Fibroblast of skin of back (primary cell): ENCODE measurements at regions not wholly inside any gene's neighbourhood (a gene's known extent, or its start where the extent isn't known, plus 50 kb on each side); places are given as distances from the start of the nearest gene placed in this dataset.

ENCODE experiments used
- DNase-seq: peaks from one replicate; pipeline ENCODE4 v3.0.0-alpha.2; 2013

DNA sequence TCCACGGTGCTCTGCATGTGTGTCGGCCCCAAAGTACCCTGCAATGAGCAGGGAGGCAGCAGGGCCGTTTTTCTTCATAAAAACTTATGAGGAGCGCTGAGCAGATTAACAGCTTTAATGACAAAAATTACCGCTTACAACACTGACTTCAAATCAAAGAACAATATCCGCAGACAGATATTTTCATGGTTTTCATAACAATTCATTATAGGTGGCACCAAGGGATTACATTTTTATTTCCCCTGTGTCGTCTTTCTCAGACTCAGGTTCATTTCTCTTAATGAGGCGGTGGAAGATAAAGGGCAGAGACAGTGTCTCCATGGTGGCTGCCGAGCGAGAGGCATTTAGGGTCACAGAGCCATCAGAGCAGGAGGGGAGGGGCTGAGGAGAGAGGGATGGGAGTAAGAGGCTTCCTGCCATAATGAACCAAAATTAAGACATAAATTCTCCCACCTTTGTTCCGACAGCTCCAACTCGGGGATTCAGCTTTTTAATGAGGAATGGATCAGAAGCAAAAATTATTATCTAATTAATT lies 240.7 kb upstream of the CLINT1 start:
- no peak for DNase-seq

DNA sequence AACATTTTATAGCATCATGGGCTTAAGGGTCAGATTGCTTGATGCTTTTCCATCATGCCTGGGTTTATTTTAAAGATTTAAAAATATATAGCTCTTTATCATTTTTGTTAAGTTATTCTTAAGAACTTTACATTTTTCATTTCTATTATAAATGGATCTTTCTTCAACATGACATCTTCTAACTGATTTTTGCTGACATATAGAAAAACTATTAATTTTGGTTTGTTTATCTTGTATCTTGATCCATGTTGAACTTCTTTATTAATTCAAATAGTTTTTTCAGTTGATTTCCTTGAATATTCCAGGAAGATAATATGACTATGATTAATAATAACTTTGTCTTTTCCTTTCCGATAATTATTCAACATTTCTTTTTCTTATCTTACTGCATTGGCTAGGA lies 237.9 kb upstream of the CLINT1 start:
- DNase-seq, result no peak

DNA sequence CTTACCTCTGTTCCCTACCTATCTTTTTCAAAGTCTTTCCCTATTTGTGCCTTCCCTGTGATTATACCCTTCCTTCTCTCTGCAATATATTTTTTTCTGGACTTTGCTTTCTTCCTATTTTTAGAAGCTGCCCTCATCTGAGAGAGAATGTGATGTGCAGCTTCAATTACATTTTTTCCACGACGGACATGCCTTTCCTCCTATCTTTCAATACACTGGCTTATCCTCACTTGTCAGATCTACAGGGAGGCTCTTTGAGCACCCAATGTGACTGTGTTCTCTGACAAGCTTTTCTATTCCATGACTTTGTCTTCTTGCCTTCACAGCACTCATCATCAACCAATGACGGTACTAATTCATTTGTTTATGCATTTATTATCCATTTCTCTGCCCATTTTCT lies 227.9 kb upstream of the CLINT1 start:
- DNase-seq, result peak; percentile 15

DNA sequence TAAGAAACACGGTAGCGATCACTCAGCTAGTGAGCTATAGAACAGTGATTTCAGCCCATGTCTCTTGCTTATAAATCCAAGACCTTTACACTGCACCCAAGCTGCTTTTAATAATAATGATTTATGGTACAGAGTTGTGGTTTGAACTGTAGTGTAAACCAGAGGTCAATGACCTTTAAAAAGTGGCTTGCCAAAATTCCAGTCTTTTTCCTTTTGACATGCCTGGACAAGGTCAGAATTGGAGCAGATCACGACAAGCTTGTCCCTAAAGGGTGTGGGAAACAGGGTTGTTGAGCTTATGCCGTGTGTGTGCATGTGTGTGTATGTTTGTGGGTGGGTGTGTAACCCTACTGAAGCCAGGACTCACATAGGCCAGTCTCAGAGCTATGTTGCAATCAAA lies 225.3 kb upstream of the CLINT1 start:
- no peak for DNase-seq

DNA sequence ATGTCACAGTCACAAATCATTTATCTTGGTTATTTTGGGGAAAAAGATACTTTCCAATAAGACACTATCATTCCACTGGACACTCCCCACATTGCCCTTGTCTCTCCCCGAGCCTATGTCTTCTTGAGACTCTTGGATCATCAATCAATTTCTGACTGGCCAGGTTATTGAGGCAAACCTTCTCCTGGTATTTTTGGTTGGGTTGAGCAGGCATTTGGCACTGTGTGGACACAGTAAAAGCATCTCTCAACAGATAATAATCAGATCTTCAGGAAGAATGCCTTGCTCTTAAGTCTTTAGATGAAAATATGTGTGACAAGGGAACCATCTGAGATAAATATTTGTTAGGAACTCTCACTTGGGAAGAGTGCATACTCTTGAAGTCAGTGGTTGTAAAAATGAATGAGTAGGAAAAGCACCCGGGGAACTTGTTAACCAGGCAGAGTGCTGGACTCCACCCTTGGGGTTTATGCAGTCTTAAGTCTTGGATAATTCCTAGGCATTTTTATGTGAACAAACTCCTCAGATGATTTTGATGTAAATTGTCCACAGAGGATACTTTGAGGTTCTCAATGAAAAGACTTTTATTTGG lies 223.8 kb upstream of the CLINT1 start:
- no peak for DNase-seq

DNA sequence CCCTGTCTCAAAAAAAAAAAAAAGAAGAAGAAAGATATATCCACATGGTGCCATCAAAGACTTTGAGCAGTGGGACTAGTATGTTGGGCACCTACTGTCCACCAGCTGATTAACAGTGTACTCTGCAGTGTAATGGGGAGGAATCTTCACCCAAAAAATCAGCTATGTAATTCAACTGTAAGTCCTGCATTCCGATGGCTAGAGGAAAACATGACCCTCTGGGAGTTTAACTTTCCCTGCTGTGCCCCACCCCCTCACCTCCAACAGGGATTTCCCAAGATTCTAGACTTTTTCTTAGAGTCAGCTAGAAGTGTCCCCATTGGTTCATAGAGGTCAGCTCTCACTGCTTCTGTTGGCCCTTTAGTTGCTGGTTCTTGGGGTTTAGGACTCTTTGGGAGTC lies 221.2 kb upstream of the CLINT1 start:
- DNase-seq, result no peak

DNA sequence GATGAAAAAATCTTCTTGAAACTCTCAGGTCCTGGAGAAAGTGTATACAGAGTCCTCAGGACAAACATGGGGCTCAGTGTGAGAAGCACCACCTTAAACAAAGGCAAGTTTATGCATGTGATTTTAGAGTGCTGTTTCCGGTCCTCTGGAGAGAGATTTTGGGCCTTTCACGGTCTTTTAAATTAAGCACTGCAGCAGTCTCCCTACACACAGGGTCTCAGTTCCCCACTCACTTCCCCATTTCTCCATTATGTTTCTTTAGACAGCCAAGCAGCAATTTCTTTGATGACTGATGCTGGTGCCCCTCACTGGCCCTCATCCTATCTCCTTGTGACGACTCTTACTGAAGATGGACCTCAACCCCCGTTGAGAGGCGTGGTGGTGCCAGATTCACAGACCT lies 220.2 kb upstream of the CLINT1 start:
- DNase-seq, result no peak

DNA sequence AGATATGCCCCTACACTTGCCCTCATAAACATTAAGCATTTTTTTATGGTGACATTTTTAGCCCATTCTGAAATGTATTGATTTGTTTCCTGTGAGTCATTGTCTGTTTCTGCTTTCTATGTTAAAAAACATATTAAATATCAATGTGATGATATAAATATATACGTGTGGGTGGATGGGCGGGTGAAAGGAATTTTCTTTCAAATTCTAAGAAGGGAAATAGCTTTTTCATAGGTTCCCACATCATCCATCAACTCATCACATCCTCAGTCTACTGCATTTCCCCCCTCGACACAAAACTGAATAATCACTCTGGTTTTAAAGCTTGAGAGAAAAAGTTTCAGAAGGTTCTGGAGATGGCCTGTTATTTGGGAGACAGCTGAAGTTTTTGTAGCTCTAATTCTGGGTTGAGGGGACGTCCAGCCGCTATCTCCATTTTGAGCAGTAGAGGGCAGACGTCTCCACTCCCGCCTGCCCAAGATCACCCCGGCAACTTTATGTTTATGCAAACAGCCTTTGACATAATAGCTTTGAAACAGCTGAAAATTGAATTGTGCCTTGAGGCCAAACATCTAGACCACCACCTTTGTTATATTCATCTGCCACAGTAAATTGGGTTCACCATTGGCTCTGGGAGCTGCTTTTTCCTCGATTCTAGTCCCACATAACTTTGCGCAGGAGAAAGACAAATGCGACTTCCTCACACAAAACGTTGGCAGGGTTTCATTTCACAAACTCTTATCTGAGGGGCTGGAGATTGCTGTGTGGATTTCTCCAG lies 216.2 kb upstream of the CLINT1 start:
- peak; percentile 73 for DNase-seq

DNA sequence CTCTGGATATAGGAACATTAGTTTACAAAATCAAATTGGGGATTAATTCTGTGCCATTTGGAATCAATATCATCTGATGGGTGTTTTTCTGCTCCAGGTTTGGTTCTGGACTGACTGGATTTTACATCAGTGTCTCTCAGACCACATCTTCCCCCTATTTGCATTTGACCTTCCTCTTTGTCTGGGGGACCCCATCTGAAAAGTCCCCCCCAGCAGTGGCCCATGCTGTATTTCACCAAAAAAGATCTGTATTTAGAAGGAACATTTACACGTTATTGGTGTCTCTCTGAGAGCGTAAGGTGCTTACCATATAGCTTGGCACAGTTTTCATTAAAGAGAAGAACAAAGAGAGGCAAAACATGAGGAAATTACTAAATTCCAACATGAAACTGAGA lies 215.6 kb upstream of the CLINT1 start:
- no peak for DNase-seq

DNA sequence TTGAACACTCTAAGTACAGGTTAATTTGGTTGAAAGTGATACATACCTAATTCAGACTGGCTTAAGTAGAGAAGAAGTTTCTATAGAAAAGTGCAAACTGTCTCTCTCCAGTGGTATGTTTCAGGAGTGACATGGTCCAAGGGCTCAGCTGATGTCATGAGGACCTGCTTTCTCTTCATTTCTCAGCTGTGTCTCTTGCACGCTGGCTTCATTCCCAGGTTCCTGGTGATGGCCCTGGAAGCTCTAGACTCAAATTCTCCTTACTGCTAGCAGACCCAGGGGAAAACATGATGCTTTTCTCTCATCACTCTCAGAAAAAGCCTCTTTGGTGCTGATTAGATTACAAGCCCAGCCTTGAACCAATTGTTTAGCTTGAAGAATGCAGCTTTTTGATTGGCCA lies 211.9 kb upstream of the CLINT1 start:
- DNase-seq, result peak; percentile 16

DNA sequence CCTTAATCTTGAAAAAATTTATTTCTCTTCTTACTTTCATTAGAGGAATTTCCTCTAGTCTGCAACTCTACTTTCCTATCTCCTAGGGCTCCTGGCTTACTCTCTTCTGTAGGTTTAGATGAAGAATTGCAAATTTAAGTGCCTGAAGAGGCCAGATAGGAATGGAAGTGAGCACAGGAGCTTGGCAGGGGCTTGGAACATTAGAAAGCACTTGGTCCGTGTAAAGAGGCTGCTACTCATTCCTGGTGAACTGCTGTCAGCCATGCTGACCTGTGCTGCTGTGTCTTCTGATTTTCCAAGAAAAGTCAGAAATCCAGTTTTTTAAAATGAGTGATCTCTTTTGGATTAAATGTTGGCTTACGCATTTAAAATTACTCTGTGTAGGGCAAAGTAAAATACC lies 210.9 kb upstream of the CLINT1 start:
- DNase-seq, result no peak

DNA sequence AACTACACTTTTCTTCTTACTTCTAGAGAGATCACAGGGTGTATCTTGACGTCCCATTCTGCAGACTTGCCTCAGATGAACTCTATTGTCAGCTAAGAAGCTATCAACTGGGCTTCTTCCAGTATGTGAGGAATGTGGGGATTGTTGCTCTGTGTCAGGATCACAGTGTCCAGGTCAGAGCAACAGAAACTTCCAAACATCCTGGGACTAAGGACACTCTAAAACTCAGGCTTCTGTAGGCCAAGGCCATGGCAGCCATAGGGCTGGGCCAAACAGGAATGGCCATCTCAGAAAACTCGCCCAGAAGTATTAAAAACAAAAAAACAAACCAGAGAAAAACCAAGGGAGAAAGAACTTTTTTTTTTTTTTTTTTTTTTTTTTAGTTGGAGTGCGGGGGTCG lies 210.0 kb upstream of the CLINT1 start:
- DNase-seq, result peak; percentile 11

DNA sequence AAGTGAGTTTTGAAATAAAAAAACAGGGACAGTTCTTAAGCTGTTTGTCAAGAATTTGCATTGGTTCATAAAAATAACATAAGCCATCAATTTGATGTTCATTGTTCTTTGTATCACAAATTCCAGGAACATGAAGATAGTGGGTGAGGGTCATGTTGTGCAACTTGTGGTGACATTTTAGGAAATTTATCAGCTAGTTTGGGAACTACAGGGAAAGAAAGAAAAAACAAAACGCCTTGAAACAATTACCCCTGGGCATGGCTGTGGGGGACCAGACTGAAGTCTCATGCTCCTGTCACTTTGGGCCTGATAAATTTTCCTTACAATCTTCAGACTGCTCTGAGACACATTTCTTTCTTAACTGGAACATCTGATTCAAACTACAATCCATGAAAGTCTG lies 207.1 kb upstream of the CLINT1 start:
- no peak for DNase-seq

DNA sequence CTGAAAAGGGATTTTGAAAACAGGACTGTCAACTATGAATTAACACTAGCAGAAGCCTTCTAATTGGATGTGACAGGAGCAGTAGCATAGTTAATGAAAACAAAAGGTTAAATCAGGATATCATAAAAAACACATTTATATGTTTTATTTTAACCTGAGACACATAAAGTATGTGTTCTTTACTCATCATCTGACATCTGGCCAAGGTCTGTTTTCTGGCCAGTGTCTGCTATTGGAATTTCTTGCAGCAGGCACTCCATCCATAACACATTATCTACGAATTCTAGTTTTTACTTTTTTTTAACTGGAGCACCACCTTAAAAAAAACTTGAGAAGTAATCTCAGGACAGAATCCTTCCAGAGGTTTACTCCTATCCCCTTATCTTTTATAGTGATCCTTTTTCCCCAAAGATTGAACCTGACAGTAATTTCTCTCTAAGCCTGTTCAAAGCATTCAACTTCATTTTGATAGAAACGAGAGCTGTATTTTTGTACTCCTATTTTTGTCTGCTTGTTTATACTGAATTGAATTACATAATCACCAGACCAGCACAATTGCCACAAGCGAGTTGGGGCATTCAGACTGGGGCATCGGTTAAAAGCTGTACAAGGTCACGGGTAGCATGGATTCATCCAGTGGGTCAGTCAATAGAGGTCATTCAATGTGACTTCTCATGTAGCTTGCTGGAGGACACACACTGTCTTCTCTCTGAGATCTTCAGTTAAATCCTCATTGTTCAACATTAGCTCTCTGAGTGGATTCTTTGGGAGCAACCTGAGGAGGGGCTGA lies 205.6 kb upstream of the CLINT1 start:
- no peak for DNase-seq

DNA sequence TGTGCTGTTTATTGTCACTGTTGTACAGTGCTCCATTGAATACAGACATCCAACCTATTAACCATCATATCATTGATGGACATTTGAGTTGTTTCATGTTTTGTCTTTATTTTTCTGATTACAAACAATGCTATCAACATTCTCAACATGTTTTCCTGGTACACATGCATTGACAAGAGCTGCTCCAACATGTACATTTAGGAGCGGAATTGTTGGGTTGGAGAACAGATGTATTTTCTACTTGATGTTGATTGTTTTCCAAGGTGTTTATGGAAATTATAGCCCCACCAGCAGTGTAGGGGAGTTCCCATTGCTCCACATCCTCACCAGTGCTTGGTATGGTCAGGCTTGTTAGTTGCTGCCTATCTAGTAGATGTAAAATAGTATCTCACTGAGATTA lies 204.1 kb upstream of the CLINT1 start:
- DNase-seq, result no peak

DNA sequence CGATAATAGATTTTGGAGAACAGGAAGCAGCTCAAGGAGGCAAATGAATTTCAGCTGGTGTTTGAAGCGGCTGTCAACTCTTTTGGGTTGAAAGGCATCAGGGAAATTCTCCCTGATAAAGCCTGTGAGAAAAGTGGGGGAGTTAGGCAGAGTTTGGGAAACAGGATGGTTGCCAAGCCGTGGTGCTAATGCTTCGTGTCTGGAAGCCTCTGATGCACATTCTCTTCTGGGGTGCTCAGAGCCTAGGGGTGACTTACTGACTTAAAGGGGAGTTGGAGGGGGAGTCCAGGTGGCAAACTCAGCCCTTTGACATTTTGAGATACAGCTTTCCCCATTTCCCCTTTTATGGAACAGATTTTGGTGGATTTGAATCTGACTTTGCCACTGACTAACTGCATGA lies 202.5 kb upstream of the CLINT1 start:
- no peak for DNase-seq

DNA sequence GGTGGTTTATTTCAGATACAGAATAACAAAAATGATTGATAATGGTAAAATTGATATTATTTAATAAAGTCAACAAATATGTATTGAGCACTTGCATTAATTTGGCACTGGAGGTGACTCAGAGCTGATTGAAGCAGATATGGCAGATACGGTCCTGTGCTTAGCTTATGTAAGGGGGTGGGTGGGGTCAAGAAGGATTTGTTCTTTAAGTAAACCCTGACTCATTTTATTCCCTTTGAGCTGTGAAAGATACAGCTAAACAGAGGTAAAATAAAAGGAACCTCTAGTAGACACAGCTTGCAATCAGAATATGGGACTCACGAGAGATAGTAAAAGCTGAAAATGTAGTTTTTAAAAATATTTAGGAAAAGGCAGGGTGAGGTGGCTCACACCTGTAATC lies 201.3 kb upstream of the CLINT1 start:
- DNase-seq, result no peak

DNA sequence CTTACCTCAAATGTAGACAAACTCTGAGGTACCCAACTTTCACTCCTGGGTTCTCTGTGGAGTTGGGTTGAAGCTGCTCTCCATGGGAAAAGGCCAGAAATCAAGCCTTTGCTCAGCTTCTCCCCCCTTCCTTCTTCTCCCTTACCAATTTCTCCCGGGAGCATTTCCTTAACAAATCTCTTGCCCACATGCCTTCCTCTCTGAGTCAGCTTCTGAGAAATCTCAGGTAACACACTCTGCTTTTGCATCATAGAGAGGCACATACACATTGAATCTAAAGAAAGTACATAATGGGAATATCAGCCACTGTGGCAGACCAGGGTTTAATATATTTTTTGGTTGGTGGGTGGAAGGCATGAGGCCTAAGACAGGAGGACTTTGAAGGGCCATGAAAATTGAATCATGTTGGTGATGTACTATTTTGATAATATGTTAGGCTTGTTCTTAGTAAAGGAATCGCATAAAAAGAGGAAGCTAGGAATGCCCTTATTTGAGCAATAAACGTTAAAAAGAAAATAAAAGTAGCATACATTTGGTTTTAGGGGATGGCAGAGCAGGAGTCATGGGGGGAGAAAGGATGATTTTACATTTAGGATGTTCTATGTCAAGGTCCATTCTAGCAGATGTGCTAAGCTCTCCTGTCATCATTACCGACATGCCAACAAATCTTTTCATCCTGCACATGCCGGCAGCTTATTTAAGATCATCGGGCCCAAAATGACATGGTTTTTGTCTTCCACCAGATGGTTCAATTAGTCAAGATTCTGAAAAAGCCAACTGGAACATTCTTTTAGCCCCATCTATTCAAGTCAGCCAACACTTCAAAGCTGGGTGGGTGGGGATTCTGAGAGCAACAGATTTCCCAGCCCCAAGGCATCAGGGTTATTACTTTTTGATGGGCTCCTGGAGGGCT lies 199.5 kb upstream of the CLINT1 start:
- DNase-seq, result peak; percentile 23

DNA sequence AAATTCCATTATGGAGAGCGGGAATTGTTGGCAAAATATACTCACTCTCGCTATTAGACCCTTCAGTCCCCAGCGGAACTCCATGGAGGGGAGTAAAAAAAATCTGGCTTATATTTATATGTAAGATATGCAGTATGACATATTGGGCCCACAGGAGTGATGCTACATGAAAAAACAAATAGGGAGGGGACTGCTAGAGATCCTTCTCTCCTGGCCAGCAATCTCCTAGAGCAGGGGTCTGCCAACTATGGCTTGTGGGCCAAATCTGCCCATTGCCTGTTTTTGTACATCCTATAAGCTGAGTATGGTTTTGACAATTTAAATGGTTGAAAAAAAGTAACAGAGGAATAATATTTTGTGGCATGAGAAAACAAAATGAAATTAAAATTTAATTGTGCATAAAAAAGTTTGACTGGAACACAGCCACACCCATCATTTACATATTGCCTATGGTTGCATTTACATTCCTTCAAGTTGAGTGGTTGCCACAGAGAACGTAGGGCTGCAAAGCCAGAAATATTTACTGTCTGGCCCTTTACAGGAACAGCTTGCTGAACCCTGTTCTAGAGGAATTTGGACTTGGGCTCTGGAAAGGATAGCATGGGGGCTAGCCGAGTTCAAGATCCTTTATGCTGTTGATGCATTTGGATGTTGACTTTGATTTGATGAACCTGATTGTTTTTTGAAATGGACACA lies 197.3 kb upstream of the CLINT1 start:
- DNase-seq, result peak; percentile 79

DNA sequence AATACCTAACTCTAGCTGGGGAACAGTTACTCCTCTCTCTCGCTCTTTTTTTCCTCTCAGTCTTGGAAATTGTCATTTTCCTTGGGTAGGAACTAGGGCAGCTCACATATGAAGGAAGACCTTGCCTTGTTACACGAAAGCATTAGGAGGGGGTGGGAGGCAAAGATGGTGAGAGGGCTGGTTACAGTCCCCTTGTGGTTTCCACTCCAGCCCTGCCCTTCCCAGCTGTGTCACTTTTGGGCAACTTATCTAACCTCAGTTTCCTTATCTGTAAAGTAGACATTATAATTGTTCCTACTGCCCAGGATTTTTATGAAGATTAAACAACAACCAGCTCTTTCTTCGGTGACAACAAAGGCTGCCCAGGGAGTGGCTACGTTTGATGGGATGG lies 196.2 kb upstream of the CLINT1 start:
- no peak for DNase-seq

DNA sequence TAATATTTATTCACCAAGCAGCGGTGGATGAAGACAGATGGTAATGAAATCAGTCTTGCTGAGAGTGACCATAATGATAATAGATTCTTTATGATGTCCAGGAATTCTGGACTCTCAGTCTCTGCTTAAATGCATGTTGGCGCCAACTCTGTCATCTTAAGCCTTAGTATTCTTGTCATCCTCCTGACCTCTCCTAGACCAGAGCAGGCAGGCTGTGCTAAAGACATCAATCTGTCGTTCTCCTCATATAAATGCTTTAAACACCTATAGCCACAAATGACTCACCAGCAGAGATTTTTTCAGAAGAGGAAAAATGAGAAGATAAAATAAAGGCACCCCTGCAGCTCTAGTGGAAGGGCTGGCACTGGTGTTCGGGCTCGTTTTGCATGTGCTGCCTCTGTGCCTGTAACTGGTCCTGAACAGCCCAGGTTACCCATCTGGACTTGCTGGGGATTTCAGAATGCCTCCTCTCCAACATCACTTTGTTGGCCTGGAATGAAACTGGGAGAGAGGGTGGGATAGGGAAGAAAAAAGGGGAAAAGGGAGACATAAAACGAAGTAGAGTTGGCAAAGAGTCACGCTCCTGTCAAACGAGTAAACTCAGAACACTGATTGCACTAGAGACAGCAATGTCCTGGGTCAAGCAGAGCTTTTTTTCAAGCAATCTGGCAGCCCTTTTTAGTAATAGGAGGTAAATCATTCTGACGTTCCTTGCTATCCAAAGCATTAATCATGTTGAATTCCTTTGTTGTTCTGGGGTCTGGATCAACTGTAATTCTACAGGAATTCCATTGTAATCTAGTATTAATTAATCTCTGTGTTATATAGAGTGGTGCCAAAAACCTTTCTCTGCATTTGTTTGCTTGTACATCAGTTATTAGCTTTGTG lies 195.5 kb upstream of the CLINT1 start:
- DNase-seq, result no peak
